SK-N-SH (cell line): ENCODE measurements at regions not wholly inside any gene's neighbourhood (a gene's known extent, or its start where the extent isn't known, plus 50 kb on each side); places are given as distances from the start of the nearest gene placed in this dataset.
A peak's percentile ranks its signal among the peaks of the same experiment; 100 is the strongest.

Experiments
- CTCF ChIA-PET: fragments of 300-600, 350-600 bp; formaldehyde crosslinking; extraction: SDS; loops from one replicate; lab custom pipeline; 2021; lab: Yijun Ruan, JAX
- POLR2A ChIA-PET: fragments of 350-600 bp; sonication (Branson Sonifier 250); formaldehyde crosslinking; extraction: SDS; loops from one replicate; lab custom pipeline; 2020; ENCODE audit warnings: antibody characterized with exemption, inconsistent platforms; lab: Yijun Ruan, JAX
- DNase-seq: peaks from one replicate; pipeline ENCODE4 v3.0.0; 2012
- H2AFZ ChIP-seq: fragments of 200-600 bp; sonication (generic); 2 replicates; pipeline ENCODE4 v1.8.1; 2016; ENCODE audit warnings: antibody characterized with exemption, mild to moderate bottlenecking, low read depth
- H3F3A ChIP-seq: fragments of 200-600 bp; sonication (generic); replicated peaks from 2 replicates; pipeline ENCODE3; 2016; ENCODE audit warnings: antibody characterized with exemption, mild to moderate bottlenecking; ENCODE audit not compliant: insufficient read depth
- H3K27ac ChIP-seq, 2 experiments: fragments of 200-500 bp in 1 of 2; fragments of 200-600 bp in 1 of 2; sonication (Bioruptor generic) in 1 of 2; sonication (generic), shearing (Covaris generic) in 1 of 2; 2 replicates each; pipeline versions ENCODE4 v1.5.1 to v1.6.1; 2014 to 2016; ENCODE audit warnings: low read depth in 2 of 2, inconsistent platforms in 1 of 2, low read length in 1 of 2, mild to moderate bottlenecking in 1 of 2, mixed read lengths in 1 of 2
- H3K27me3 ChIP-seq: fragments of 200-600 bp; sonication (generic), shearing (Covaris generic); 2 replicates; pipeline ENCODE4 v1.6.1; 2016; ENCODE audit warnings: mixed run types; ENCODE audit not compliant: insufficient read depth
- H3K36me3 ChIP-seq, 2 experiments: fragments of 200-500 bp in 1 of 2; fragments of 200-600 bp in 1 of 2; sonication (Bioruptor generic) in 1 of 2; sonication (generic) in 1 of 2; replicated peaks in 1 of 2; 2 replicates each; pipeline versions ENCODE3 to v1.5.1; 2014 to 2016; ENCODE audit warnings: low read length in 1 of 2, mild to moderate bottlenecking in 1 of 2; ENCODE audit not compliant: insufficient read depth in 2 of 2, control insufficient read depth in 1 of 2
- H3K4me1 ChIP-seq, 2 experiments: fragments of 200-500 bp in 1 of 2; fragments of 200-600 bp in 1 of 2; sonication (Bioruptor generic) in 1 of 2; sonication (generic), shearing (Covaris generic) in 1 of 2; 2 replicates each; pipeline versions ENCODE4 v1.5.1 to v1.6.1; 2014 to 2016; ENCODE audit warnings: low read depth in 1 of 2, low read length in 1 of 2, mixed run types in 1 of 2; ENCODE audit not compliant: insufficient read depth in 2 of 2, control insufficient read depth in 1 of 2
- H3K4me2 ChIP-seq: fragments of 200-600 bp; sonication (generic), shearing (Covaris generic); 2 replicates; pipeline ENCODE4 v1.6.1; 2017; ENCODE audit warnings: mixed run types
- H3K4me3 ChIP-seq, 2 experiments: fragments of 200-500 bp in 1 of 2; fragments of 200-600 bp in 1 of 2; sonication (Bioruptor generic) in 1 of 2; sonication (generic), shearing (Covaris generic) in 1 of 2; 2 replicates each; pipeline versions ENCODE4 v1.5.1 to v1.8.1; 2014 to 2016; ENCODE audit warnings: low read depth in 2 of 2, inconsistent platforms in 1 of 2, low read length in 1 of 2, mild to moderate bottlenecking in 1 of 2, mixed read lengths in 1 of 2, moderate library complexity in 1 of 2
- H3K79me2 ChIP-seq: fragments of 200-600 bp; sonication (generic); 2 replicates; pipeline ENCODE4 v1.8.1; 2017; ENCODE audit warnings: mild to moderate bottlenecking; ENCODE audit not compliant: insufficient read depth
- H3K9ac ChIP-seq: fragments of 200-600 bp; sonication (generic); 2 replicates; pipeline ENCODE4 v1.6.1; 2017; ENCODE audit warnings: mixed run types
- H3K9me2 ChIP-seq: fragments of 200-600 bp; sonication (generic); 2 replicates; pipeline ENCODE4 v1.6.1; 2017; ENCODE audit warnings: mixed run types
- H3K9me3 ChIP-seq: fragments of 200-600 bp; sonication (generic); 2 replicates; pipeline ENCODE4 v1.6.1; 2017; ENCODE audit warnings: mixed run types, mild to moderate bottlenecking, moderate library complexity
- H4K20me1 ChIP-seq: fragments of 200-600 bp; sonication (generic); 2 replicates; pipeline ENCODE4 v1.6.1; 2017; ENCODE audit warnings: mild to moderate bottlenecking, mixed run types; ENCODE audit not compliant: insufficient read depth
- ELF1 ChIP-seq: IDR thresholded peaks from 2 replicates; pipeline ENCODE4 v1.4.0; 2012
- EP300 ChIP-seq, 2 experiments: IDR thresholded peaks; 2 replicates each; pipeline versions ENCODE4 v1.4.0 to v1.6.1; 2012; ENCODE audit warnings: borderline replicate concordance in 1 of 2, low read depth in 1 of 2, low read length in 1 of 2
- EZH2phosphoT487 ChIP-seq: fragments of 200-600 bp; sonication (generic); IDR thresholded peaks from 2 replicates; pipeline ENCODE4 v1.6.1; 2017; ENCODE audit warnings: low read depth, mixed run types, mild to moderate bottlenecking, antibody characterized with exemption, moderate library complexity, borderline replicate concordance
- FOXJ3 ChIP-seq: sonication (generic); formaldehyde crosslinking; IDR thresholded peaks from 2 replicates; pipeline ENCODE4 v1.5.1; 2020; ENCODE audit warnings: mild to moderate bottlenecking, missing genetic modification reagents
- FOXM1 ChIP-seq: IDR thresholded peaks from 2 replicates; pipeline ENCODE4 v1.4.0; 2012; ENCODE audit warnings: low read depth, mild to moderate bottlenecking
- GABPA ChIP-seq: IDR thresholded peaks from 2 replicates; pipeline ENCODE4 v1.4.0; 2012; ENCODE audit warnings: low read depth, mild to moderate bottlenecking
- JUND ChIP-seq: IDR thresholded peaks from 2 replicates; pipeline ENCODE4 v1.4.0; 2012
- MXI1 ChIP-seq: IDR thresholded peaks from 2 replicates; pipeline ENCODE4 v1.6.1; 2012; ENCODE audit warnings: mild to moderate bottlenecking, low read depth, low read length, improper control_type of control experiment
- NFIC ChIP-seq: IDR thresholded peaks from 2 replicates; pipeline ENCODE4 v1.4.0; 2012; ENCODE audit warnings: borderline replicate concordance
- RCOR1 ChIP-seq: fragments of 150-350 bp; IDR thresholded peaks from 2 replicates; pipeline ENCODE4 v1.6.1; 2017; ENCODE audit warnings: antibody characterized with exemption, low read length
- SMC3 ChIP-seq: IDR thresholded peaks from 2 replicates; pipeline ENCODE4 v1.6.1; 2012; ENCODE audit warnings: low read depth, low read length, improper control_type of control experiment
- USF1 ChIP-seq: IDR thresholded peaks from 2 replicates; pipeline ENCODE4 v1.4.0; 2012; ENCODE audit warnings: low read depth, borderline replicate concordance
- YY1 ChIP-seq: IDR thresholded peaks from 2 replicates; pipeline ENCODE4 v1.4.0; 2012; ENCODE audit warnings: low read depth, mild to moderate bottlenecking
- ZBTB33 ChIP-seq: IDR thresholded peaks from 2 replicates; pipeline ENCODE4 v1.4.0; 2012; ENCODE audit warnings: low read depth, borderline replicate concordance
- WGBS: methylation state at CpG from one replicate; pipeline ENCODE4 v1.1.6; 2017; ENCODE audit warnings: low lambda C conversion rate; 5-methylcytosine and 5-hydroxymethylcytosine counted together
- TF ChIP-seq, protein P1 (sequence below): fragments of 150-350 bp; IDR thresholded peaks from 2 replicates; pipeline ENCODE4 v1.6.1; 2016; ENCODE audit warnings: mild to moderate bottlenecking, low read depth, low read length

- no peaks in the 10 kb centered on the region for H3F3A ChIP-seq
- H3K9me2 ChIP-seq = no peaks in the 10 kb centered on the region
- no peak overlapping the region for H3K4me3 ChIP-seq
- no peak overlapping the region for H3K9ac ChIP-seq
- H3K4me1 ChIP-seq = peaks cover 0 to 5% of the 10 kb centered on the region in 2 experiments; a peak in 1 of 4 replicates
- POLR2A ChIA-PET = no interaction called here
- H3K79me2 ChIP-seq = no peaks in the 10 kb centered on the region
- CTCF ChIA-PET = no interaction called here
- H3K9me3 ChIP-seq = no peaks in the 10 kb centered on the region
- no peak overlapping the region for H3K27ac ChIP-seq
- H4K20me1 ChIP-seq = no peaks in the 10 kb centered on the region
- no peaks in the 10 kb centered on the region for H3K36me3 ChIP-seq
- no peak for TF ChIP-seq ZBTB33
- TF ChIP-seq FOXM1 = no peak
- TF ChIP-seq USF1 = no peak
- TF ChIP-seq NFIC = no peak
- TF ChIP-seq RCOR1 = no peak
- TF ChIP-seq EZH2phosphoT487 = no peak
- TF ChIP-seq ELF1 = no peak
- TF ChIP-seq GABPA = no peak
- TF ChIP-seq YY1 = no peak
- no peak for TF ChIP-seq SMC3
- TF ChIP-seq, all 33 proteins: peak for 0
- Histone ChIP-seq H3K4me2 (no peak overlapping the region), H3K27me3 (no peaks in the 10 kb centered on the region), H2AFZ (peak overlapping the region; percentile 38; the same call in 1 of the 2 replicates)
- DNase-seq = no peak
Observed at GRCh38 chr21:28298251-28298672, 694.4 kb downstream of the LTN1 start.

DNA sequence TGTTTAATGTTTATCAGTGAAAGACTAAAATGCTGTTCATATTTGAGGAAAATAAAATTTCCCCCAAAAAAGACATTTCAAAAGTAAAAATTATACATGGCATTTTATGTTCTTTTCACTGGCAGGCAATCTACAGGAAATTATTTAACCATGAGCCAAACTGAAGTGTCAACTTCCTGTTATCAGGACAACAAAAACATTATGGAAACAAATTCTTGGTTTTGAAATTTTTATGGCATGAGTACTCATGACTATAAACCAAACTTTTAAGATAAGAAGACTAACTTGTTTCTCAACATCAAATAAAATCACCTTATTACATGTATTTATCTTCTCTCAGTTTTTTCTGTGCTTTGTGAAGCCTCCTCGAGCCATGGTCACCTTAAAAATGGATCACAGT lies 698.6 kb downstream of the LTN1 start:
- WGBS = 60% methylated on average over 1 of the region's 1 CpG
- no peaks in the 10 kb centered on the region for H4K20me1 ChIP-seq
- no peak overlapping the region for H3K27ac ChIP-seq
- H2AFZ ChIP-seq = no peak overlapping the region
- no peaks in the 10 kb centered on the region for H3K27me3 ChIP-seq
- CTCF ChIA-PET = no interaction called here
- H3K9me3 ChIP-seq = peaks cover 7% of the 10 kb centered on the region; the same call in 1 of the 2 replicates
- H3K4me2 ChIP-seq = no peak overlapping the region
- TF ChIP-seq JUND (no peak), FOXJ3 (CRISPR knock-in tag) (no peak), MXI1 (no peak), YY1 (no peak), EP300 (IDR thresholded peaks at IDR 0.05; ENCODE audit: borderline replicate concordance in 1 of 2, low read depth in 1 of 2, low read length in 1 of 2) (no peak)
- TF ChIP-seq, protein P1, sequence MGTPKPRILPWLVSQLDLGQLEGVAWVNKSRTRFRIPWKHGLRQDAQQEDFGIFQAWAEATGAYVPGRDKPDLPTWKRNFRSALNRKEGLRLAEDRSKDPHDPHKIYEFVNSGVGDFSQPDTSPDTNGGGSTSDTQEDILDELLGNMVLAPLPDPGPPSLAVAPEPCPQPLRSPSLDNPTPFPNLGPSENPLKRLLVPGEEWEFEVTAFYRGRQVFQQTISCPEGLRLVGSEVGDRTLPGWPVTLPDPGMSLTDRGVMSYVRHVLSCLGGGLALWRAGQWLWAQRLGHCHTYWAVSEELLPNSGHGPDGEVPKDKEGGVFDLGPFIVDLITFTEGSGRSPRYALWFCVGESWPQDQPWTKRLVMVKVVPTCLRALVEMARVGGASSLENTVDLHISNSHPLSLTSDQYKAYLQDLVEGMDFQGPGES = no peak
- TF ChIP-seq, all 33 proteins: peak for 0
- Histone ChIP-seq H3K79me2 (no peaks in the 10 kb centered on the region), H3K4me3 (no peak overlapping the region), H3K4me1 (peaks cover 0 to 5% of the 10 kb centered on the region in 2 experiments; a peak in 1 of 4 replicates), H3K36me3 (no peaks in the 10 kb centered on the region), H3K9me2 (no peaks in the 10 kb centered on the region), H3K9ac (no peak overlapping the region), H3F3A (no peaks in the 10 kb centered on the region)
- DNase-seq = no peak
- POLR2A ChIA-PET = no interaction called here
